ENCODE measurements at regions not wholly inside any gene's neighbourhood (a gene's known extent, or its start where the extent isn't known, plus 50 kb on each side); places are given as distances from the start of the nearest gene placed in this dataset.
A peak's percentile ranks its signal among the peaks of the same experiment; 100 is the strongest.

DNA sequence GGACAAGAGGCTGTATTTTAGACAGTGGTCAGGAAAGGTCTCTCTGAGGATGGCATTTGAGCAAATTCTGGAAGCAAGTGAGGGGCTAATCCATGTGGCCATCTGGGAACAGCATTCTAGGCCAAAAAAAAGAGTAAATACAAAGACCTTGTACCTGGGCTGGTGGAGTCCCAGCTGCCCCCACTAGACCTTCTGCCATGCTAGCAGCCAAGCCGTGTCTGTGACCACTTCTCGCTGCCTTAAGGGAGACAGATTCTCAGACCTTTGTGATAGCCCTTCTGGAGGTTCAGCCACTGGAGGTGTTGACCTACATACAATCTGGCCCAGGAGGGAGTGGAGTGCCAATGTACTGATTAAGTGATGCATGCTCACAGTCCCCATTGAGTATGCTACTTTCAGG, 506.2 kb downstream of the MID1IP1 start:
- no peak for DNase-seq

- DNase-seq = no peak
Observed at GRCh38 chrX:39308126-39308525, 506.9 kb downstream of the MID1IP1 start.

GRCh38 chrX:39309018-39309635, 507.9 kb downstream of the MID1IP1 start:
- DNase-seq = peak; percentile 47

GRCh38 chrX:39309721-39310152, 508.5 kb downstream of the MID1IP1 start:
- DNase-seq = no peak

DNA sequence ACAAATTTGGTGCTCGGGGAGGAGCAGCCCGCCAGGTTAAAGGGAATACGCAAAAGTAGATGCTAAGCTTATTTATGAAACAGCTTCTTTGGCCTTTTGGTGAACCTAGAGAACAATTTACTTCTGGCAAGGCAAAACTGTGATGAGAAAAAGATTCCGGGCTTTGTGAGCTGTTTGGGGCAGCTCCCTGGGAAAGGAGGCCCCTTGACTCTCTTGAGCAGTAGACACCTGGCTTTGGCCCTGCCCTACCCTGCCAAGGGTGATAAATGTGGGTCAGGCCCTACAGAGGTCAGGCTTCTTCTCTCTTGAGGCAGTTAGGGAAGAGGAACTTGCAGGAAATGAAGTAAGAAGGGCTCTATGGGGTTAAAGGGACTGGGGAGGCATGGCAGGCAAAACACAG, 509.6 kb downstream of the MID1IP1 start:
- DNase-seq = no peak

DNA sequence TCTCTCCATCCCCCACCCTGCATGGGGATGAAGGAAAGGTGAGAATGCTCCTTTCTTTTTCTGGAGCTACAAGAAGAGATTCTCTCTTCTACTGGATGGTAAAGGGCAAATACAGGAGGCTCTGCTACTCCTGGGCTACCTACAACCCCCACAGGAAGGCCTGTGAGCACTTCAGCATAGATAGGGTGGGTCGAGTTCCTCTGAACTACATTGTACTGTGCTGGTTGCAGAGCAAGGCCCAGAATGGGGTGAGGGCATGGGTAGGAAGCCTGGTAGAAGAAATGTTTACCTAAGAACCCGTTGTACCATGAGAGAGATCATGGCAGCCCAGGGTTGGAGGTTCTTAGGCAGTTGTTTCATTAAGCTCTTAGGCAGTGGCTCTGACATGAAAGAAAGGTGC, 510.4 kb downstream of the MID1IP1 start:
- DNase-seq = no peak

- no peak for DNase-seq
Observed at GRCh38 chrX:39313146-39313545, 511.9 kb downstream of the MID1IP1 start.

GRCh38 chrX:39318506-39319343, 517.5 kb downstream of the MID1IP1 start:
- no peak for DNase-seq

DNA sequence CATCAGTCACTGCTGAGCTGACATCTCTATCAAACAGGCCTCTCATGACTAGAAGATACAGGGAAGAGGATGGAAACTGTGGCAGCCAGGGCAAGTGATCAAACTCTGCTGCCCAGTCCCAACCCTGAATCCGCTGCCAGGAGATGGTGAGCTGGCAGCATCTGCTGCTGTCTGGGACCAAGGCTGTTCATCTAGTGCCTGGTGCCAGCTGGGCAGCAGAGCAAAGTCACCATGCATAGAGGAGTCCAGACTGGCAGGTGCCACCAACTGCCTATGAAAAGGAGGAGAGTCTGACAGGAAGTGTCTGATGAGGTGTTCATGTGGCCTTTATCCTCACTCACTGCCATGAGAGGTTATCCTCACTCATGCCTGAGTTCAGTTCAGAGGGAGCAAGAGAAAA, 518.9 kb downstream of the MID1IP1 start:
- peak; percentile 57 for DNase-seq

GRCh38 chrX:39322496-39322895, 521.2 kb downstream of the MID1IP1 start:
- DNase-seq = no peak

DNA sequence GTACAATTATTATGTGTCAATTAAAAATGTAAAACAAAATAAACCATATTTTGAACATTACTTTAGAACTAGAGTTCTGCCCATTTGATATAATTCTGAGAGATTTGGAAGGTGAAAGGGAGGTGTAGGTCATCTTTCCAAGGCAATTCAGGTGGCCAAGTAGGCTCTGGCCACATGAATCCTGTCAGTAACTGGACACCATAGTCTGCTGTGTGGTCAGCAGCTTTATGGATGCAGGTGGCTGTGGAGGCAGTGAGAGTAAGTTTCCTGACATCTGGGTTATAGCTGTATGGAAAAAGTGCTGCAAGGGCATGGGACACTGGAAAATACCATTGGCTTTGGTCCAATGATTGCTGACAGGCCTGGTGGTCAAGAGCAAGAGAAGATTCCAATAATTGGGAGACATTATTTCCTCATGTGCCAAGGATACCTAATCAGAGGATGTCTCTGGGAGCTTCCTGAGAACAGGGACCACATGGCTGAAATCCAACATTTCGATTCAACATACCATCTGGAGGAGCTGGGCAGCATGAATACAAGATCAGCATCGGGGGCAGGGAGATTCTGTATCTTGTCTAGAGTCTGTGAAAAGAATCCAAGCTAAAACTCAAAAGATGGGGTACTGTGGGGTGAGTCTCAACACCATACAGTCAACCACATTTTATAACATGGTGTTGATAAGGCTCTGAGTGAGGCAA, 523.1 kb downstream of the MID1IP1 start:
- no peak for DNase-seq

GRCh38 chrX:39327255-39327654, 526.0 kb downstream of the MID1IP1 start:
- peak; percentile 39 for DNase-seq

DNA sequence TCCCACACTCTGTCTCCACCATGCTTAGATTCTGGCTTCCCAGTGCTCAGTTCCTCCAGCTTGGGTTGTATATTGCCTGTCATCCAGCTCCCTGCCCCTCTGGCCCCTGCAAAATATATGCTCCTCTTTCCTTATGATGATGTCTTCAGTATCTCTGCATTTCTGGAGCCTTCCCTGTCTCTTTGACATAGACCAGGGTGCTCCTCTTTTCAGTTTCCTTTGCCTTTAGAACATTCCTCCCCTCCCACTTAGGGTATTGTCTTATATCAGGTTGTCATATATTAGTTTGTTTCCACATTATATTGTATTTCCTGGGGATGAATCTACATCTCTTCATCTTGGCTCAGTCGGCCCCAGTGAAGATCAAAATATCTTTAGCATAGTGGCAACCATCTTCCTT, 526.4 kb downstream of the MID1IP1 start:
- no peak for DNase-seq

GRCh38 chrX:39328661-39329060, 527.4 kb downstream of the MID1IP1 start:
- no peak for DNase-seq

DNA sequence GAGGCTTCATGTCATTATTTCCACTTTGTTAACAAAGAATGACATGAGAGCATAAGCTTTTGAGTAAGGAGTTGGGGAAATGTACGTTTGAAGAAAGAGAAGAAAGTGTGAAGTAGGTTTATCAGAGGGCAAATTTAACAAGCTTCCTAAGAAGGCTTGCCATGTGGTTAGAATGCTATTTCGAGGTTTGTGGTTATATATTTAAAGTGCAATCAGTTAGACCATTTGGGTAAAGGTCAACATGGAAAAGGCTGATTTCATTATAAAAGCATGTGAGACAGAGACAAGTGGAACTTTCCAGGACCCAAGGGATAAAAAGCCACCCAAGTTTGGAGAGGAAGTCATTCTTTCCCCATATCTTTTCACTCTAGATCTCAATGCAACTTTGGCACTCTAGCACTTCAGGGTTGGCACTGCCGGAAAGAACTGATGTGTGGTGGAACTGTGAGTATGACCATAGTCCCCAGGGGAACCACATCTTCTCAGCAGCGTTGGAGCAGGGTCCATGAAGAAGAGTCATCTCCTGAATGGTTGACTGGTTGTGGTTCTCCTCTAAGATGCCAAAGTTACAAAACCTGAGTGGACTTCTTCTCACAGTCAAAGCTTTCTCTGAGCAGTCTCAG, 529.9 kb downstream of the MID1IP1 start:
- no peak for DNase-seq

DNA sequence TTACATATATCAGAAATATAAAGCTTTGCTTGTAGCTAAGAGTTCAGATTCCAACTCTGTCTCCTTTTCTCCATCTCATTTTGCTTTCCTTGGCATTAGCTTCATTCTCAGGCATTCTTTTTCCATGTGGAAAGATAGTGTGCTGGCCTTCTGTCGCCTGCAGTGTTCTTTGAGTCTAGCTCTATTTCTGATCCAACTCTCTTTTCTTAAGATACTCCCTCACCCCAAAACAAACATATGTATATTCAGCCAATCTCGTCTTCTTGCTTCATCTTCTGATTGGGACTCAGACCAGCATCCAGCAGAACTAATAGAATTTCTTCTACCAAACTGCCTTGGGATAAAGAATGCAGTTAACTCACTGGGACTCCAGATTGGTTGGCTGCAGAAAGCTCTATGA, 532.2 kb downstream of the MID1IP1 start:
- DNase-seq = no peak

- DNase-seq = peak; percentile 87
Observed at GRCh38 chrX:39335513-39336235, 534.4 kb downstream of the MID1IP1 start.

- DNase-seq = peak; percentile 97
Observed at GRCh38 chrX:39336671-39337311, 535.5 kb downstream of the MID1IP1 start.

- DNase-seq = peak; percentile 97
Observed at GRCh38 chrX:39337451-39337850, 536.2 kb downstream of the MID1IP1 start.

- no peak for DNase-seq
Observed at GRCh38 chrX:39338583-39338982, 537.3 kb downstream of the MID1IP1 start.

- DNase-seq = no peak
Observed at GRCh38 chrX:39356119-39356807, 555.0 kb downstream of the MID1IP1 start.

DNA sequence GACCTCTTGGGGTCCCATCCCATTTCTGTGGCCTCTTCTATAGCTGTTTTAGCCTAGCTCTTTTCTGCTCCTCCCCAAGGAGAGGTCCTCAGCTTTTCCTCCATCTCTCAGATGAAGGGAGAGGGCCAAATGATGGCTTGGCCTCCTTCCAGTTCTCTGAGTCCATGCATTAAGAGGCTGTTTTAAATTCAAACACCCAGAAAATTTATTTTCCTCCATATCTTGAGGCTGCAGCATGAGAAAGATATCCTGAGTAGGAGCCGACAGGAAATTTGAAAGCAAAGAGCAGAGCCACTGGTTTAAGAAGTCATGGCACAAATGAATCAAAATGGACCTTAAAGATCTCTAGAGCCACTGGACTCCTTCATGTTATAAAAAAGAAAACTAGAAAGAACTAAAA, 558.8 kb downstream of the MID1IP1 start:
- no peak for DNase-seq

Measured in NCI-H1092 treated with DMSO at 0.1 percent for 48 hours (cell line).